ENCODE measurements at regions not wholly inside any gene's neighbourhood (a gene's known extent, or its start where the extent isn't known, plus 50 kb on each side); places are given as distances from the start of the nearest gene placed in this dataset.

DNA sequence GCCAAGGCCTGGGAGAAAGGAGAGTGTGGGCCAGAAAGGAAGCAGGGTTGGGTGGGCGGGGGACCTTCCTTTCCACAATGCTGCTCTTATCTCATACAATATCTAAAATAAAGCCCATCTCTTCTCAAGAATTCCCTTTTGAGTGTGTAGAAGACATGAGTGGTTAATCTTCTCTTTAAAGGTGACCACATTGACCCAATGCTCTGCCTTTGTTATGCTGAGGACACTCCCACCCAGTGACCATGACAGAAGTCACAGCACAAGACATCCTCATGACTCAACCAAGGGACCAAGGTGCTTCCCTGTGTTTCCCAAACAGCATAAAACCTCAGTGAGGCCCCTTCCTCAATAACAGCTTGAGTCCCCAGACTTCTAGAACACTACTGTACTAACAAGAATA is 193.0 kb upstream of the ADAMTS16 start:
- TF ChIP-seq, protein P1, sequence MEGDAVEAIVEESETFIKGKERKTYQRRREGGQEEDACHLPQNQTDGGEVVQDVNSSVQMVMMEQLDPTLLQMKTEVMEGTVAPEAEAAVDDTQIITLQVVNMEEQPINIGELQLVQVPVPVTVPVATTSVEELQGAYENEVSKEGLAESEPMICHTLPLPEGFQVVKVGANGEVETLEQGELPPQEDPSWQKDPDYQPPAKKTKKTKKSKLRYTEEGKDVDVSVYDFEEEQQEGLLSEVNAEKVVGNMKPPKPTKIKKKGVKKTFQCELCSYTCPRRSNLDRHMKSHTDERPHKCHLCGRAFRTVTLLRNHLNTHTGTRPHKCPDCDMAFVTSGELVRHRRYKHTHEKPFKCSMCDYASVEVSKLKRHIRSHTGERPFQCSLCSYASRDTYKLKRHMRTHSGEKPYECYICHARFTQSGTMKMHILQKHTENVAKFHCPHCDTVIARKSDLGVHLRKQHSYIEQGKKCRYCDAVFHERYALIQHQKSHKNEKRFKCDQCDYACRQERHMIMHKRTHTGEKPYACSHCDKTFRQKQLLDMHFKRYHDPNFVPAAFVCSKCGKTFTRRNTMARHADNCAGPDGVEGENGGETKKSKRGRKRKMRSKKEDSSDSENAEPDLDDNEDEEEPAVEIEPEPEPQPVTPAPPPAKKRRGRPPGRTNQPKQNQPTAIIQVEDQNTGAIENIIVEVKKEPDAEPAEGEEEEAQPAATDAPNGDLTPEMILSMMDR (IDR thresholded peaks at IDR 0.05; ENCODE audit: control insufficient read depth, extremely low read depth, insufficient read depth) = no peak
- no peak overlapping the region for H3K4me3 ChIP-seq (ENCODE audit: low read depth, low read length)
- no peak for DNase-seq (ENCODE audit: low read depth)

DNA sequence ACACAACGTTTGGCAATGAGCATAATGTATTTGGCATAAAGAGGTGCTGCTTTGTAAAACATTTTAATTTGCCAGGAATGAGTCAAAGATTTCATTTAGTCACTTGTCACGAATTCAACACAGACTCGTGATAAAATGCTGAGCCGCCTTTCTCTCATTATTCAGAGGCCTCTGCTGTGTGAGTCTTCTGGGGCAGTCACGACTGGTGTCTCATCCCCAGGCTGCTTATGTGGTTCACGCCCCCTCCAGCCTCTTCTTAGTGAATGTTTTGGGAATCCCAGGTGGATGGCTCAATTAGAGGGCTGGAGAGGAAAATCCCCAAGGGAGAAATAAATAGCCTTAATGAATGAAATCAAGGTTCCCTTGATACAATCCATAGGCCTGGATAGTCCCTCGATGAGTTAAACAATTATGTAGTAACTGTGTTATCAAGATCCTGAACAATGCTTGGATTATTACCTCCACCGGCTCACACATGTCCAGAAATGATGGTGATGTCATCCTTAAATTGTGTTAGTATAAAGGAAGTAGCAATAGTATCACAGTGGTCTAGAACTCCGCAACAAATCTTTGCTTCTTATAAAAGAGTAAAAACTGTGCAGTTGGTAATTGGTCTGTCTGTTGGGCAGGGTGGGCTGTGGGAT is 192.1 kb upstream of the ADAMTS16 start:
- DNase-seq (ENCODE audit: low read depth) = no peak
- TF ChIP-seq, protein P1 (IDR thresholded peaks at IDR 0.05; ENCODE audit: control insufficient read depth, extremely low read depth, insufficient read depth) = no peak
- no peak overlapping the region for H3K4me3 ChIP-seq (ENCODE audit: low read depth, low read length)

- TF ChIP-seq, protein P1 (IDR thresholded peaks at IDR 0.05; ENCODE audit: control insufficient read depth, extremely low read depth, insufficient read depth) = no peak
- no peak overlapping the region for H3K4me3 ChIP-seq (ENCODE audit: low read depth, low read length)
- DNase-seq (ENCODE audit: low read depth) = no peak
Measured at GRCh38 chr5:4949108-4949507, 191.0 kb upstream of the ADAMTS16 start.

DNA sequence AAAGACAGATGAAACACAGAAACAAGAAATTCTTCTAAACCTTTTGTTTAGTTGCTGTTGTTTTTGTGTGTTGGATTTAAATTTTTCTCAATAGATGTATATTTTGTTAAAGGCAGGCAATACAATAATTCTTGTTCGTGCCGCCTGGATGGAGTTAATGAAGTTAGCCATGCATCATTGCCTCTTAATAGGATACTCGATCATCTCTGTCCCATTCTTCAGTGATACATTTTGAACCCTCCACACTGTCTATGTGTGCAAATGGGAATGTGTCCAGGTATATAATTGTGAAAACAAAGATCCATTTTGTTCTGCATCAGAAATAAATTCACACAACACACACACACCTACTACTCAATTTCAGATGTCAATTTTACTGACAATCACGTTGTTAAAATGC is 186.6 kb upstream of the ADAMTS16 start:
- TF ChIP-seq, protein P1 (IDR thresholded peaks at IDR 0.05; ENCODE audit: control insufficient read depth, extremely low read depth, insufficient read depth) = no peak
- no peak for DNase-seq (ENCODE audit: low read depth)
- H3K4me3 ChIP-seq (ENCODE audit: low read depth, low read length) = no peak overlapping the region

- no peak for DNase-seq (ENCODE audit: low read depth)
- no peak overlapping the region for H3K4me3 ChIP-seq (ENCODE audit: low read depth, low read length)
- TF ChIP-seq, protein P1 (IDR thresholded peaks at IDR 0.05; ENCODE audit: control insufficient read depth, extremely low read depth, insufficient read depth) = no peak
Measured at GRCh38 chr5:4954048-4954447, 186.1 kb upstream of the ADAMTS16 start.

- DNase-seq (ENCODE audit: low read depth) = no peak
- no peak overlapping the region for H3K4me3 ChIP-seq (ENCODE audit: low read depth, low read length)
- TF ChIP-seq, protein P1 (IDR thresholded peaks at IDR 0.05; ENCODE audit: control insufficient read depth, extremely low read depth, insufficient read depth) = no peak
Measured at GRCh38 chr5:4963265-4963664, 176.9 kb upstream of the ADAMTS16 start.

DNA sequence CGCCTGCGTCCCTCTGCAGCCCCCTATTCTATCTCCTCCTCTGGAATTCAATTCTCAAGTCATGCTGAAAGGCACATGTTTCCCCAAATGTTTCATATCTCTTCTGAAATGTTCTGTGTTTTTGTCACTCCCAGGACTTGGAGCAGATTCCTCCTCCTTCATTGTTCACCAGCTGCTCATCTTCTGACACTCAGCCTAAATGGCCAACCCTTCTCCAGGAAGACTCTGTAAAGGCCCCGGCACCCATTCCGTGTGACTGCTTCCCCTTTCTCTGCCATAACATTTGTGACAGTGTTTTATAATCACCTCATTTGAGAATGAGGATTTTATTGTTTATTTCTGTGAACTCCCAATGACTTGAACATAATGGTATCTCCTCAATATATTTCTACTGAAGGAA is 170.8 kb upstream of the ADAMTS16 start:
- TF ChIP-seq, protein P1 (IDR thresholded peaks at IDR 0.05; ENCODE audit: control insufficient read depth, extremely low read depth, insufficient read depth) = no peak
- H3K4me3 ChIP-seq (ENCODE audit: low read depth, low read length) = no peak overlapping the region
- DNase-seq (ENCODE audit: low read depth) = no peak

Data from LNCaP clone FGC (cell line).